ENCODE measurements at regions not wholly inside any gene's neighbourhood (a gene's known extent, or its start where the extent isn't known, plus 50 kb on each side); places are given as distances from the start of the nearest gene placed in this dataset.
"Not testable (repeated sequence)": the region's sequence is repeated elsewhere in the genome, so short reads cannot be mapped to it uniquely, and the experiment has no call there.

DNA sequence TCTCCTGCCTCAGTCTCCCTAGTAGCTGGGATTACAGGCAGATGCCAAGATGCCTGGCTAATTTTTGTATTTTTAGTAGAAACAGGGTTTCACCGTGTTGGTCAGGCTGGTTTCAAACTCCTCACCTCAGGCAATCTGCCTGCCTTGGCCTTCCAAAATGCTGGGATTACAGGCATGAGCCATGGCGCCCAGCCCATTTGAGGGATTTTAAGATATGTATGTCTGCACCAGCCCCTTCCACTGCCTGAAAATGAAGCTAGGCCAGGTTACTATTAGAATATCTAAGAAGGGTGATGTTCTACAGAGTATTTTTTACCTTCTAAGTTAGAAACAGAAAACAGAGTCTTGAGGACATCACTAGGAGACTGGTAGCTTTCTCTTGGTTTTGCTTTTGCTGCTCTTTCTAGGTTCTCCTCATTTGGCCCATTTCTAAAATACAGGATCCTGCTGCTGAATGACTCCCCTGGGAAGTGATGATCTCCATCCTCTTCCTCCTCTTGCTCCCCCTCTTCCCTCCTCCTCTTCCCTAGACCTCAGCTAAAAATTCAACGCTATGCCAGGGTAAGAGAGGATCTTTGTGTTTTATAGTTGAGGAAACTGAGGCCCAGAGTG, 118.5 kb downstream of the MYCN start:
- DNase-seq: no peak

DNA sequence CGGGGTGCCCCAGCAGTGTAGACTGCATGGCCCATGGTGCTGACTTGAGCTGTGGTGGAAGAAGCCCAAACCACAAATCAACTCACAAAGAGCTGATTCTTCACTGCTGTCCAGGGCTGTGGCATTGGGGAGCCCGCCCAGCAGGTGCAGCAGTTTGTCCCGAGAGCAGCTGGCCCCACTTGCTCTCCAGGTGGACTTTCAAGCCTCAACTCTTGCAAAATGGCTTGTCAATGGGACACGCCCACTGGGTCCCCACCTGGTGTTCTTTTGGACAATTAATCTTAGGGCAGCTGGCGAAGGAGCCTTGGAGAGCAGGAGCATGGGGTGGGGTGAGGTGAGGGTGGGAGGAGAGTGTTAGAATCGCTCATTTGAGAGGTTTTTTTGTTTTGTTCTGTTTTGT, 117.9 kb downstream of the MYCN start:
- DNase-seq: no peak

GRCh38 chr2:16057661-16058060, 117.3 kb downstream of the MYCN start:
- no peak for DNase-seq

DNA sequence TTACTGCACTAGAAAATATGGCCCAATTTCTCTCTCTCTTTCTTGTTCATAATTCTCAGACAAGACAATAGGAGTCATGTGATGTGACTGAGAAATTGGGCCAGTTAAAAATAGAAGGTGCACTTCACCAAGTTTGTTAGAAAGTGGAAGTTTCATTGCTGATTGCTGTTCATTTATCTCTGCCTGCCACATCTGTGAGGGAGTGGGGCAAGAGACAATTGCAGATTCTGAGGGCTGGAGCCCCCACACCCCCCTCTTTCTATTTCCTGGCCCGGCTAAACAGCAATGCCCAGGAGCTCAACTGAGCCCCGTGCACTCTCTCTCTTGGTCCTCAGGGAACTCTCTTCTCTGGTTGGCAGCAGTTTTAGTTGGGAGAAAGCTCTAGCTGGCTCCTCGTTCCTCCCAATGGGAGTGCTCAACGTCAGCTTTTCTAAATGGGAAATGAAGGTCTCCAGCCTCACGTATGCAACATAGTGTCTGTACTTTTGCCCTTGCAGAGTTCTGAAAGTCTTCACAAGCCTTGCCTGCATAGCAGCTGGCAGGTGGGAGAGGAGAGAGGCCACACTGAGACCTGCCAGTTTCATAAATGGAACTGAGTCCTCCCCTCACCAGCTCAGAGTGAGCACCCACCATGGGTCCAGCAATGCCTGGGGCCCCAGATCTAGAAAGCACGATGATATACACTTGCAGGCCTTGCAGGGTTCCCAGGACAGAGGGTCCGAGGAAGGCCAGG, 115.7 kb downstream of the MYCN start:
- DNase-seq: peak; percentile 73

DNA sequence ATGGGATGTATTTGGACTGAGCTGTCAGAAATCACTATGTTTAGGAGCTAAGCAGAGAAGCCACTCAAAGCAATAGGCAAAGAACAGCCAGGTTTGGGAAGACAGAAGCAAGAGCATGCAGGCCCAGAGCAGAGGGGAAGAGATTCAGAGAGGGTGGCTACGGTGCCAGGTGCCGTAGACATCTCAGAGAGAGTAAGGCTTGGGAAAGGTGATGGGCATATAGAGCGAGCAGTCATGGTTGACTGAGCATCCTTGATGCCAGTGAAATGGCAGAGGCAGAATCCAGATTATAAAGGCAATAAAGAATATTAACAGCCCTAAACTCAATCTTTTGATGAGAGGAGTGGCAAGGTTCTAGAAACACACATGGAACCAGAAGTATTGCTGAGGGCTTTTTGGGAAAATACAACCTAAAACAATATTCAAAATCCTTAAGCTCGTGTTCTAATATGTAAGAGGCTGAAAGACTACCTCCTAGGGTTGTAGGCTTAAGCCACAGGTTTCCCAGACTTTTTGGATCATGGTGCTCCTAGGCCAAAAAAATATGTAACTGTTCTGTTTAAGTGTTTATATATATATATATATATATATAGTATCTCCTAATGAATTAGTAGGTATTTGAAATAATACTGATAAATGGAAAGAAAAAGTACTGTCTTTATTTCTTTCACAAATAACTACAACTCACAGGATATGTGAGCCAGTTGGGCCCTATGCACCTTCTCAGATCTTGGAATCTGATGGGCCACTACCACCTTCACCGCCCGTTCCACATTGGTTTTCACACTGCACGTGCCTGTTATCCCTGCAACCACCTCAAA, 113.3 kb downstream of the MYCN start:
- no peak for DNase-seq

- DNase-seq: not testable (repeated sequence)
Measured at GRCh38 chr2:16052571-16053052, 112.3 kb downstream of the MYCN start.

DNA sequence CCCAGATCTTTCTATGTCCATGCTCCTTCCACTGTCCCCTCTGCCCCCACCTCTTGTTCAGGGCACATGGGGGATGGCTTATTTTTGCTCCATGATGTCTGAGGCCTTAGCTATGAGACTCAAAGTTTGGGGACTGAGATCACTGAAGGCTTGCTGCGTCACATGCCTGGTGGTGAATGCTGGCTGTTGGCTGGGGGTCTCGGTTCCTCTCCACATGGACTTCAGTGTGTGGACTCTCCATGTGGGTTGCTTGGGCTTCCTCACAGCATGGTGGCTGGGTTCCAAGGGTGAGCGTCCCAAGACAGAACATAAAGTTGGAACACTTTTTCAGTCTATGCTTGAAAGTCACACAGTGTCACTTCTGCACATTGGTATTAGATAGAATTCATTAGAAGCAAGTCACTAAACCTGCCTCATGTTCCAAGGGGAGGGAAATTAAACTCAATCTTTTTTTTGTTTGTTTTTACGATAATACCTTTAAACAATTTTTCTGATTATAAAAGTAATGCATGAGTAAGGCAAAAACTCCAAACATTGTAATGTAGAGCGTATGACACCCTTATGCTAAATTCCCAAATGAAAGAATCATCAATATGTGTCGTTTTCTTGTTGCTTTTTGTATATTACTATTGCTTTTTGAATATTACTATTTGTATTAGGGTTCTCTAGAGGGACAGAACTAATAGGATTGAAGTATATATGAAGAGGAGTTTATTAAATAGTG, 111.7 kb downstream of the MYCN start:
- DNase-seq: no peak

DNA sequence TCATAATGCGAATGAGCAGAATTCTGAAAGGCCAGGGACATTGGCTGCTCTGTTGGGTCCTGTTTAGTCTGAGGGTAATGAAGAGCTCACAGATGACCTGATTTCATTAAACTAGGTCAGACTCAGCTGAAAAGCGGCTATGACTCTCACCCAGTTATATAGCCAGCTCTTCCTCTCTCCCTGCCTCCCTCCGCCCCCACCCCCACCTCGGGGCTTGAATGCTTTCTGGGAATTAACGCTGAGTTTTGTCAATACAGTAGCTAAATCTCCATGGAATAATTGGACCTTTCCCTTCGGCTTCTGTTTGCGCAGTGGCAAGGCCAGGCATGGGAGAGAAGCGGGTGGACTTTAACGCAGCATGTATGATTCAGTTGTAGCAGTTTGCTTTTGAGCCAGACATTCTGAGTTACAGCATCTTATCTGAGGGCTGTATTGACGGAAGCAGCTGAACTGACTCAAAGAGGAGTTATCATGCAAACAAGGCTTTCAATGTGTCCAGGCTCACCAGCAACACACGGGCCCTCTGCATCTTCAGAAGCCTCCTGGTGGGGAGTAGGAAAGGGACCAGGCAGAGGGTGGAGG, 110.6 kb downstream of the MYCN start:
- DNase-seq: no peak

DNA sequence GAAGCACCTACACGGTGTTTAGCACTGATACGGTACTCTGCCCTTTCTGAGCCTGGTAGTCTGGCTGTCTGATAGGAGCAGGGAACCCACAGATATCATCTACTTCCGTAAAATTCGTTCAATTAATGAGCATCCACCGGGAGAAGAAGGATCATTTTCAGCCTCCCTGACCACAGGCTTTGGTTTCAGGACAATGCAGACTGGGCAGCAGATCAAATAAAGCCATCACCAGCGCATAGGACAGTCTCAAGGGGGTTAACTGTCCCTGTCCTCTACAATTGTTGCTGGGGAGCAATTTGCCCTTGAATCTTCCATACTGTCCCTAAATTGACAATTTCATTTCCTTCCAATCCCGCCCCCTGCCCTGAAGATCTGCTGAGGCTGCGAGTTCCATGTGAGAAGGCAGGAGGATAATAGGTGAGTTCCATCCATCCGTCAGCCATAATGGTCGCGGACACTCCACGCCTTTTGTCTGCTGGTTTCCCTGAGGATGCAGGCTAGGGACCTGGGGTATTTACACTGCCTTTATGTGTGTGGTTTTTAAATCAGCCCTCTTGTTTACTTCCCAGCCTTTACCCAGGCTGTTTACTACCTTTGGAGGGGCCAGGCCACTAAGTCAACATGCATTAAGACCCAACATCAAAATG, 110.0 kb downstream of the MYCN start:
- no peak for DNase-seq

GRCh38 chr2:16049406-16049805, 109.1 kb downstream of the MYCN start:
- DNase-seq: no peak

- no peak for DNase-seq
Measured at GRCh38 chr2:16048466-16048865, 108.1 kb downstream of the MYCN start.

DNA sequence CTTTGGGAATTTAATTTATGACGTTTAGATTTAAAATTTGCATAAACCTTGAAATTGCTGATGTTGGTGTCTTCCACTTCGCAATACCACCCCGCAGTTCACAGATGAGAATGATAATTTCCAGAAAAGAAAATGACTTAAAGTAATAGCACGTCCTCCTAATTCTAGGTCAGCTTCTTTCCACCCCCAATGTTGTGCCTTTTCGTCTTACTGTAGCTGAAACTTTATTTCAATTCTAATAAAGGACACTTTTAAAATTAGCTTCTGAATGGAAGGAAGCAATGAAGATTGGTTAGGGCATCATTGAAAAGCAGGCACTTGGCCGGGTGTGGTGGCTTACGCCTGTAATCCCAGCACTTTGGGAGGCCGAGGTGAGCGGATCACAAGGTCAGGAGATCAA, 107.4 kb downstream of the MYCN start:
- no peak for DNase-seq

- no peak for DNase-seq
Measured at GRCh38 chr2:16046649-16047048, 106.3 kb downstream of the MYCN start.

- no peak for DNase-seq
Measured at GRCh38 chr2:16045653-16046352, 105.5 kb downstream of the MYCN start.

DNA sequence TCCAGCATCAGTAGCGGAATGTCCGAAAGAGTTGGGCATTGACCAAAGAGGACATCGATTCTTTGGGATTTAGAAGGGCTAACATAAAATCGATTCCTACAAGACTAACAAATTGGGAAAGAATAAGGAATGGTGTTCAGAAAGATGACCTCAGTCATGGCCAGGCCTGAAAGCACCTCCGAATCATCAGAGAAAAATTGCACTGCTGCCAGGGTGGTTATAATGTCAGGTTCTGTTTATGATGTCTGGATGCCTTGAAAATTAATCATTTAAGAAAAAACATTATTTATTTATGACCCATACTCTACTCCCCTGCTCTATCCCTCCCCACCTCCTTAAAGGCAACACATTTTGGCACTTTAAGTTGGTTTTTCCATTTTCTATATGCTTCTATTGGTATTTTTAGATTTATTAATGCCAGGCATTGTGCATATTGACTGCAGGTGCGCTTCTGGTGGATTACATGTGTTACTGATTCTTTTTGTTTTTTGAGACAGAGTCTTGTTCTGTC, 104.7 kb downstream of the MYCN start:
- no peak for DNase-seq

- DNase-seq: no peak
Measured at GRCh38 chr2:16043627-16044026, 103.3 kb downstream of the MYCN start.

GRCh38 chr2:16043192-16043591, 102.8 kb downstream of the MYCN start:
- DNase-seq: no peak

- DNase-seq: no peak
Measured at GRCh38 chr2:16042201-16042700, 101.9 kb downstream of the MYCN start.

DNA sequence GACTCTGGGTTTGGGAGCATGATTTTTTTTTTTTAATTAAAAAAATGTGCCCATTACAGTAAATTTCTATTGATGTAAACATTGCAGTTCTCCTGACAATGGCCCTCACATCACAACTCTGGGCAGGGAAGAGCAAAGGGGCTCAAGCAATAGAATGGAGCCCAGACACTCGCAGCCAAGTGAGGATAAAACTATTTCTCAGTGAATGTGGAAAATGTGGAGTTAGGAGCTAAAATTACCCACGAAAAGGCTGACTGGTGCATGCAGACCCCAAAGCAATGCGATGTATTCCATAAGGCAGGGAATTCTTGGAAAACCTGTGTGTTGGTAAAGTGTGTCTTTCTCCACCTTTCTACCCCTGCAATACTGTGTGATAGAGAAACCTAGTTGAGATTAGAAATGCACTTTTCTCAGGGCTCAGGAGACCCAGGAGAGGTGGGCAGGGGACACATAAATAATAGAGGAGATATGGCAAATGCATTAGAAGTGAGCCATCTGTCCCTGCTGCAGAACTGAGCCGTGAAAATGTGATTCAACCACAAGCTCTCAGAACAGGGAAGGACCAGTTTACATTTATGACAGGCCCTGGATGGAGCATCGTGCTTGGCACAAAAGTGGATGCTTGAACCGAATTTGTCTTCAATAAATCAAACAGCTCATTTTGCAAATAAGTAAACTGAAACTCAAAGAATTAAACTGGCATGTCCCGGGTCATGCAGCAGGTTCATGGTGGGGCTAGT, 100.1 kb downstream of the MYCN start:
- no peak for DNase-seq

DNA sequence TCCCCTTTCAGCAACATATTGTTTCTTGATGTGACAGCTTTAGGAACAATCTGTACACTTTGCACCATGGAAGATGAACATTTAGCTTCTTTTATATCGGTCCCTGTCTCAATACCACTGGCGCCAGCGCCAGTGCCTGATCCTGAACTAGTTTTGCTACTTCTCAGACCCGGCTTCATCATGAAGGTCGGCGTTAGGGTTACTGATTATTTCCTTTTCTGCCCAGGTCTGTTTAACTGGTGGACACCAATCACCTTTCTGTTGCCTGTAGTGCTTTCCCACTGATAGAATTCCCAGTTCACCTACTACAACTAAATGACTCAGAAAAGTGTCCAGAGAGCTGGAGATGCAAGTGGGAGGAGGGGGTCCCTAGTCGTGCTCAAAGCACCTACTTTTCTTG, 99.5 kb downstream of the MYCN start:
- DNase-seq: no peak

Data from OCI-M1 (cell line).